Vagina (tissue), 2 donors: ENCODE measurements at regions not wholly inside any gene's neighbourhood (a gene's known extent, or its start where the extent isn't known, plus 50 kb on each side); places are given as distances from the start of the nearest gene placed in this dataset.

Experiments used
- DNase-seq, 2 donors: peaks; one replicate each; pipeline ENCODE4 v3.0.0-alpha.2; 2017; ENCODE audit errors: extremely low spot score in 2 of 2
- H3K27ac ChIP-seq: fragments of 200-600 bp; sonication (generic); one replicate; pipeline ENCODE4 v1.5.1; 2019
- H3K27me3 ChIP-seq: fragments of 200-600 bp; sonication (generic); one replicate; pipeline ENCODE4 v1.5.1; 2019
- H3K36me3 ChIP-seq, 2 donors: fragments of 200-600 bp; sonication (generic); one replicate each; pipeline ENCODE4 v1.5.1; 2017 to 2019
- H3K4me1 ChIP-seq: fragments of 200-600 bp; sonication (generic); one replicate; pipeline ENCODE4 v1.5.1; 2019
- H3K4me3 ChIP-seq, 2 donors: fragments of 200-600 bp; sonication (generic); 1 replicate in 1 of 2; 2 replicates in 1 of 2; pipeline ENCODE4 v1.5.1; 2016 to 2019
- H3K9me3 ChIP-seq: fragments of 200-600 bp; sonication (generic); one replicate; pipeline ENCODE4 v1.5.1; 2019
- CTCF ChIP-seq, 3 experiments: fragments of 450-650 bp in 2 of 3; fragments of 200-600 bp in 1 of 3; sonication (generic) in 1 of 3; IDR thresholded peaks; one replicate each; pipeline ENCODE4 v1.5.1; 2017 to 2019; ENCODE audit warnings: antibody characterized with exemption in 3 of 3, mild to moderate bottlenecking in 2 of 3, moderate library complexity in 2 of 3
- POLR2A ChIP-seq, 2 donors: fragments of 450-650 bp; IDR thresholded peaks; one replicate each; pipeline ENCODE4 v1.6.1; 2017; ENCODE audit warnings: antibody characterized with exemption in 2 of 2, mild to moderate bottlenecking in 2 of 2, moderate library complexity in 2 of 2
- POLR2AphosphoS5 ChIP-seq, 2 donors: sonication (generic); formaldehyde crosslinking; IDR thresholded peaks; one replicate each; pipeline ENCODE4 v1.9.0; 2017; ENCODE audit warnings: antibody characterized with exemption in 2 of 2, mild to moderate bottlenecking in 2 of 2, low read depth in 1 of 2; ENCODE audit not compliant: insufficient read depth in 1 of 2
- intact Hi-C: fragments of 100-400 bp; cut with DNase I; formaldehyde crosslinking; loops from one replicate; pipeline ENCODE4 v1.15.1; 2023

GRCh38 chr17:69717819-69718218 is 303.3 kb downstream of the MAP2K6 start:
- intact Hi-C loops = no loop called here
- H3K27me3 ChIP-seq = no peaks in the 10 kb centered on the region
- H3K27ac ChIP-seq = no peak overlapping the region
- no peak for DNase-seq
- no peaks in the 10 kb centered on the region for H3K36me3 ChIP-seq
- TF ChIP-seq POLR2A (IDR thresholded peaks at IDR 0.05) (no peak), POLR2AphosphoS5 (IDR thresholded peaks at IDR 0.05; ENCODE audit: insufficient read depth in 1 of 2, low read depth in 1 of 2) (no peak), CTCF (IDR thresholded peaks at IDR 0.05) (no peak)
- peaks cover 11% of the 10 kb centered on the region for H3K4me1 ChIP-seq
- no peaks in the 10 kb centered on the region for H3K9me3 ChIP-seq
- no peak overlapping the region for H3K4me3 ChIP-seq

- no peak overlapping the region for H3K4me3 ChIP-seq
- no peak overlapping the region for H3K27ac ChIP-seq
- TF ChIP-seq CTCF (IDR thresholded peaks at IDR 0.05) (no peak), POLR2AphosphoS5 (IDR thresholded peaks at IDR 0.05; ENCODE audit: insufficient read depth in 1 of 2, low read depth in 1 of 2) (no peak), POLR2A (IDR thresholded peaks at IDR 0.05) (no peak)
- H3K27me3 ChIP-seq = no peaks in the 10 kb centered on the region
- H3K36me3 ChIP-seq = no peaks in the 10 kb centered on the region
- peaks cover 11% of the 10 kb centered on the region for H3K4me1 ChIP-seq
- no peak for DNase-seq
- no peaks in the 10 kb centered on the region for H3K9me3 ChIP-seq
- intact Hi-C loops = no loop called here
These were observed 305.1 kb downstream of the MAP2K6 start for GRCh38 chr17:69719474-69720048.

- peaks cover 1% of the 10 kb centered on the region for H3K4me1 ChIP-seq
- H3K9me3 ChIP-seq = no peaks in the 10 kb centered on the region
- H3K36me3 ChIP-seq = no peaks in the 10 kb centered on the region
- no peak for DNase-seq
- intact Hi-C loops = no loop called here
- H3K4me3 ChIP-seq = no peak overlapping the region
- no peaks in the 10 kb centered on the region for H3K27me3 ChIP-seq
- TF ChIP-seq CTCF (IDR thresholded peaks at IDR 0.05) (no peak), POLR2AphosphoS5 (IDR thresholded peaks at IDR 0.05; ENCODE audit: insufficient read depth in 1 of 2, low read depth in 1 of 2) (no peak), POLR2A (IDR thresholded peaks at IDR 0.05) (no peak)
- H3K27ac ChIP-seq = no peak overlapping the region
These were observed 308.0 kb downstream of the MAP2K6 start for GRCh38 chr17:69722518-69722917.

GRCh38 chr17:69723316-69723715 is 308.8 kb downstream of the MAP2K6 start:
- TF ChIP-seq CTCF (IDR thresholded peaks at IDR 0.05) (no peak), POLR2AphosphoS5 (IDR thresholded peaks at IDR 0.05; ENCODE audit: insufficient read depth in 1 of 2, low read depth in 1 of 2) (no peak), POLR2A (IDR thresholded peaks at IDR 0.05) (no peak)
- intact Hi-C loops = no loop called here
- DNase-seq = no peak

GRCh38 chr17:69723741-69724140 is 309.2 kb downstream of the MAP2K6 start:
- DNase-seq = no peak
- intact Hi-C loops = no loop called here
- no peaks in the 10 kb centered on the region for H3K36me3 ChIP-seq
- no peaks in the 10 kb centered on the region for H3K27me3 ChIP-seq
- TF ChIP-seq CTCF (IDR thresholded peaks at IDR 0.05) = no peak
- no peak for TF ChIP-seq POLR2AphosphoS5 (IDR thresholded peaks at IDR 0.05; ENCODE audit: insufficient read depth in 1 of 2, low read depth in 1 of 2)
- TF ChIP-seq POLR2A (IDR thresholded peaks at IDR 0.05) = no peak
- H3K27ac ChIP-seq = no peak overlapping the region
- H3K4me1 ChIP-seq = no peaks in the 10 kb centered on the region
- H3K4me3 ChIP-seq = no peak overlapping the region
- H3K9me3 ChIP-seq = no peaks in the 10 kb centered on the region

More at GRCh38 chr17:69723316-69723715, 308.8 kb downstream of the MAP2K6 start:
- H3K36me3 ChIP-seq = no peaks in the 10 kb centered on the region
- no peak overlapping the region for H3K4me3 ChIP-seq
- no peaks in the 10 kb centered on the region for H3K4me1 ChIP-seq
- H3K27me3 ChIP-seq = no peaks in the 10 kb centered on the region
- no peaks in the 10 kb centered on the region for H3K9me3 ChIP-seq
- no peak overlapping the region for H3K27ac ChIP-seq
